ENCODE measurements at regions not wholly inside any gene's neighbourhood (a gene's known extent, or its start where the extent isn't known, plus 50 kb on each side); places are given as distances from the start of the nearest gene placed in this dataset.

DNA sequence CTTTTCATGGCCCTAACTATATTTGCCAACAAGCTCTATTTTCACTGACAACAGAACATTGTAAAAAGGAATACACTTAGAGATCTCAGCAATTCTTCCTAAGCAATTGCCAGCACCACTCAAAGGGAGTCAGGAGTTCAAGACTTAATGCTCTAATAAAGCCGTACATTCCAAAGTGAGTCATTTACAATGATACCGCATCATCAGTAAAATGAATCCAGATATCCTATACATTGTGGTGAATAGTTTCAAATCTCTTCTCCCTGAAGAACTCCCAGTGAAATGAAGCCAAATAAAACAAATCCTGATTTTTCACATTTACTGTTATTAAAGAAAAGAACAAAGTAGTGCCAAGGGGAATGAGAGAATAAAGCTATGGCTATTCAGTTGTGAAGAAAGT is 2898.7 kb upstream of the PCDH20 start:
- TF ChIP-seq, protein P1, sequence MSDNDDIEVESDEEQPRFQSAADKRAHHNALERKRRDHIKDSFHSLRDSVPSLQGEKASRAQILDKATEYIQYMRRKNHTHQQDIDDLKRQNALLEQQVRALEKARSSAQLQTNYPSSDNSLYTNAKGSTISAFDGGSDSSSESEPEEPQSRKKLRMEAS (IDR thresholded peaks at IDR 0.05; ENCODE audit: low read depth, low read length), result no peak
- TF ChIP-seq EZH2 (IDR thresholded peaks at IDR 0.05; ENCODE audit: borderline replicate concordance, control insufficient read depth, low read depth, low read length) (no peak), SUZ12 (IDR thresholded peaks at IDR 0.05; ENCODE audit: unreplicated experiment) (no peak), POU2F2 (IDR thresholded peaks at IDR 0.05; ENCODE audit: borderline replicate concordance, low read depth, low read length) (no peak), NR2C2 (IDR thresholded peaks at IDR 0.05; ENCODE audit: borderline replicate concordance, control insufficient read depth, insufficient read length, low read depth) (no peak), POLR2AphosphoS5 (IDR thresholded peaks at IDR 0.05; ENCODE audit: low read length) (no peak)
- TF ChIP-seq, protein P2, sequence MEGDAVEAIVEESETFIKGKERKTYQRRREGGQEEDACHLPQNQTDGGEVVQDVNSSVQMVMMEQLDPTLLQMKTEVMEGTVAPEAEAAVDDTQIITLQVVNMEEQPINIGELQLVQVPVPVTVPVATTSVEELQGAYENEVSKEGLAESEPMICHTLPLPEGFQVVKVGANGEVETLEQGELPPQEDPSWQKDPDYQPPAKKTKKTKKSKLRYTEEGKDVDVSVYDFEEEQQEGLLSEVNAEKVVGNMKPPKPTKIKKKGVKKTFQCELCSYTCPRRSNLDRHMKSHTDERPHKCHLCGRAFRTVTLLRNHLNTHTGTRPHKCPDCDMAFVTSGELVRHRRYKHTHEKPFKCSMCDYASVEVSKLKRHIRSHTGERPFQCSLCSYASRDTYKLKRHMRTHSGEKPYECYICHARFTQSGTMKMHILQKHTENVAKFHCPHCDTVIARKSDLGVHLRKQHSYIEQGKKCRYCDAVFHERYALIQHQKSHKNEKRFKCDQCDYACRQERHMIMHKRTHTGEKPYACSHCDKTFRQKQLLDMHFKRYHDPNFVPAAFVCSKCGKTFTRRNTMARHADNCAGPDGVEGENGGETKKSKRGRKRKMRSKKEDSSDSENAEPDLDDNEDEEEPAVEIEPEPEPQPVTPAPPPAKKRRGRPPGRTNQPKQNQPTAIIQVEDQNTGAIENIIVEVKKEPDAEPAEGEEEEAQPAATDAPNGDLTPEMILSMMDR (IDR thresholded peaks at IDR 0.05 in 2 of 3, conservative IDR thresholded peaks at IDR 0.05 in 1 of 3; ENCODE audit: control insufficient read depth in 2 of 3, extremely low read depth in 1 of 3, insufficient read depth in 1 of 3, low read depth in 3 of 3, low read length in 3 of 3), result no peak
